ENCODE measurements at regions not wholly inside any gene's neighbourhood (a gene's known extent, or its start where the extent isn't known, plus 50 kb on each side); places are given as distances from the start of the nearest gene placed in this dataset.

GRCh38 chr2:195408811-195409210 lies 248.2 kb upstream of the SLC39A10 start:
- DNase-seq (ENCODE audit: low spot score): no peak

DNA sequence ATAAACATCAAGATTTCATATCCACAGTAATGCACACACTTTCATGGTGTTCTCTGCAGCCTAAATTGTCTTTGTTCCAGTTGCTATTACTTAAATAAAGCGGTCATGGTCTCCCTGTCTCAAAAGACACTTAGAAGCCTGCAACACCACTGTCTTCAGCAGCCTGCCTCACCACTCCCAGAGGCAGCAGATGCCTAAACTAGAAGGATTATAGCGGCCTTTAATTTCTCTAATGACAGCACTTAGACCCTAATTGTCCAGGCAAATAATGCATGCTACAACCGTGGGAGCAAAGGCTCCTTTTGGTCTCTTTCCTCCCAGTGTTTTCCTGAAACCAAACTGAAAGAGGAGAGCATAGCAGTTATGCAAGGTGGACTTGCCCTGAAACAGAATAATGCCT lies 248.8 kb upstream of the SLC39A10 start:
- DNase-seq (ENCODE audit: low spot score): no peak

GRCh38 chr2:195407783-195408182 lies 249.2 kb upstream of the SLC39A10 start:
- no peak for DNase-seq (ENCODE audit: low spot score)

- DNase-seq (ENCODE audit: low spot score): no peak
These were observed 250.0 kb upstream of the SLC39A10 start for GRCh38 chr2:195406886-195407603.

- no peak for DNase-seq (ENCODE audit: low spot score)
These were observed 252.4 kb upstream of the SLC39A10 start for GRCh38 chr2:195404651-195405050.

DNA sequence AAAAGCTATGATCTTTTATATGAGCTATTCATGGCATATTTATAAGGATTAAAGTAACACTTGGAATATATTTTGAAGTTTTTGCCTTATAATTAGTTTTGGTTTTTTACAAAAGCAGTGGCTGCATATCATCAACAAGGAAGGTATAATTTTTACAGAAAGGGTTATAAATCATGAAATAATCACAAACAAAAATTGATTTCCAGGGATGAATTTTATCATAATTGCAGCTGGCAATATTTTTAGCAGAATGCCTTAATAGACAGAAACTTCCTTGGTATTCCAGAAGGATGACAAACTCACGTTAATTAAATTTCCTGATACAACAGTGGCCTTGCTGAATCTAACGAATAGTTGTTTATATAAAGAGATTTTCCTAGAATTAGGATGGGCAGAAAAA lies 260.5 kb upstream of the SLC39A10 start:
- no peak for DNase-seq (ENCODE audit: low spot score)

GRCh38 chr2:195395362-195395761 lies 261.7 kb upstream of the SLC39A10 start:
- DNase-seq (ENCODE audit: low spot score): no peak

- DNase-seq (ENCODE audit: low spot score): no peak
These were observed 264.3 kb upstream of the SLC39A10 start for GRCh38 chr2:195392446-195393336.

GRCh38 chr2:195390686-195391321 lies 266.2 kb upstream of the SLC39A10 start:
- no peak for DNase-seq (ENCODE audit: low spot score)

DNA sequence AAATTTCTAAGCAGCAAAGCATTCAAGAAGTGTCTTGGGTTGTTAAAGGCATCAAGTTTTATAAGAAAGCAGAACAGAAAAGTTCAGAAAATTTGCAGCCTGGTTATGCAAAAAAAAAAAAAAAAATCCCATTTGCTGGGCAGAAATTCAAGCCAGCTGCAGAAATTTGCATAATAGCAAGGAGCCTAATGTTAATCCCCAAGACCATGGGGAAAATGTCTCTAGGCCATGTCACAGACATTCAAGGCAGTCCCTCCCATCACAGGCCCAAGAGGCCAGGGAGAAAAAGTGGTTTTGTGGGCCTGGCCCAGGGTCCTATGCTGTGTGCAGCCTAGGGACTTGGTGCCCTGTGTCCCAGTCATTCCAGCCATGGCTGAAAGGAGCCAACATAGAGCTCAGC lies 269.0 kb upstream of the SLC39A10 start:
- no peak for DNase-seq (ENCODE audit: low spot score)

GRCh38 chr2:195382186-195382585 lies 274.8 kb upstream of the SLC39A10 start:
- peak; percentile 57 for DNase-seq (ENCODE audit: low spot score)

DNA sequence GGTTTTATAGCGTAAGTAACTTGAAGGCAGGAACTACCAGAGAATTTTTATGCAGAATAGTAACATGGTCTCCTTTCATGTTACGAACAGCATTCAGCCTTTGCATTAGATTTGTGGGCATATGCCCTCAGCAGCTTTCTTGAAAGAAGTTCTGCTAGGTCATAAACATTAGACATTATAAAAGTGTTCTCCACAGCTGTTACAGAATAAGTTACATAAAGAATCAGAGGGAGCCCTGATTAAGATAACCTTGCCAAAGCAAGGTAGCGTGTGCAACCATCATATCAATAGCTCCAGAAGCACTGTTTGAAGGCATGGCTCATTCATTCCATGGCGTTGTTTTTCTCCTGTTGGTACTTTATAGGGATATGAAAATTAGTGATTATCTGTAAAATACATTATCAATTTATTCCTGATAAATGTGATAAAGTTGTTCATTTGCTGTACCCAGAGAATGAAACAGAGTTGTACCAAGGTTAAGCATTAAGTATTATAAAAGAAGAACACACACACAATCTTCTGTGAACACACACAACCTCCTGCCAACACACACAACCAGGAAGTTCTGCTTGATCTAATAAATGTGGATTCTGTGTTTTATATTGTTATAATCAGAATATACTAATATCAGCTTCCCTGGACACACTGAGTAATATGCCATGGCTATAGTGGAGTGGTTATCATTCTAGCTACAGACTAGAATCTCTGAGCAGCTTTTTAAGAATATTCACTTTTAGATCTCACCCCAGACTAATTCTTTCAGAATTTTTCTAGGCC lies 286.7 kb upstream of the SLC39A10 start:
- no peak for DNase-seq (ENCODE audit: low spot score)

- DNase-seq (ENCODE audit: low spot score): no peak
These were observed 287.8 kb upstream of the SLC39A10 start for GRCh38 chr2:195369218-195369587.

GRCh38 chr2:195368249-195369217 lies 288.5 kb upstream of the SLC39A10 start:
- no peak for DNase-seq (ENCODE audit: low spot score)

- DNase-seq (ENCODE audit: low spot score): no peak
These were observed 289.2 kb upstream of the SLC39A10 start for GRCh38 chr2:195367809-195368208.

DNA sequence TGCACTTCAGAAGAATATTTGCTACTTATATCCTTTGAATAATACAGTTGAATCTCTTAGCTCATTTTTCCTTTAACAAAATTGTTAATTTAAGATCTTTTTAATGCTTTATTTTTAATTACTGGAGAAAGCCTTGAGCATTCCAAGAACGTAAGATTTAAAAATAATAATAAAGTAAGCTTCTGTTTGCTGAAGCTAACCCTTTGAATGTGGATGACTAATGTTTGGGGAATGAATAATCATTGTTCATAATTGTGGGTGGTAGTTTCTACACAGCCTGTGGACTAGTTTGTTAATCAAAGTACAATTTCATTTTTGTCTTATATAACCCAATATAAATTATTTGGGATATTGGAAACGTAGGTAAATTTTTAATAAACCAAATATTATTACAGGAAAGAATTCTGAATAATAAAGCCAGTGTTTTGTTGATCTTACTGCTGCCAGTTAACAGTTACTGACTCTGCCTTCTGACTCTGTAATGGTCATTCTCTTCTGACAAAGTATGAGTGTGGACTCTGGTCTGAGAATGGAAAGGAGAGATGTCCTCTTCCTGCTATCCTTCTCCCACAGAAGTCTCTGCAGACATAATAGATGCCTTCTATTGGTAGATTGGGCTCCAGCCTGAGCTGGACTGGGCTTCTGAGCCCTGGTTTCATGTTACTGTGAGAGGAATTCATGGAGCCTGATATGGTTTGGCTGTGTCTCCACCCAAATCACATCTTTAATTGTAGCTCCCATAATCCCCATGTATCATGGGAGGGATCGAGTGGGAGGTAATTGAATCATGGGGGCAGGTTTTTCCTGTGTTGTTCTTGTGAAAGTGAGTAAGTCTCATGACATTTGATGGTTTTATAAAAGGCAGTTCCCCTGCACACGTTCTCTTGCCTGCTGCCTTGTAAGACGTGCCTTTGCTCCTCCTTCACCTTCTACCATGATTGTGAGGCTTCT lies 292.7 kb upstream of the SLC39A10 start:
- no peak for DNase-seq (ENCODE audit: low spot score)

DNA sequence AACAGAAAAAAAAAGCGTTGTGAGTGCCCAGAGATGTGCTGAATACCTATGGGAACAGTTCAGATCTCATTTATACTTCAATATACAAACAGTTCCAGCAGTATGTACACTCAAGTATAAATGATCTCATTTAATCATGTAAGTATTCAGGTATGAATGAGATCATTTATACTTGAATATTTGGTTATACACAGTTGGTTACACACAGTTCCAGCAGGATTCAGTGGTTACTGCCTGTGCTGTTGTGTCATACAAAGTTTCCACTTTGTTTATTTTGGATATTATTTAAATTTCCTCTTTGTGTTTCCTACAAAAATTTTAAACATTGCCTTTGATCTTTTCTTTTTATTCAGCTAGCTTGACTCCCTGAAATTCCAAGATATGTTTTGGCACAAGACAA lies 293.5 kb upstream of the SLC39A10 start:
- DNase-seq (ENCODE audit: low spot score): no peak

- DNase-seq (ENCODE audit: low spot score): no peak
These were observed 296.8 kb upstream of the SLC39A10 start for GRCh38 chr2:195360242-195360641.

GRCh38 chr2:195359043-195359735 lies 297.8 kb upstream of the SLC39A10 start:
- DNase-seq (ENCODE audit: low spot score): no peak

Measured in CD4-positive, alpha-beta T cell treated with Interleukin-6 at 100 ng/mL for 8 hours (primary cell).